Large intestine (tissue), 3 donors: ENCODE measurements at regions not wholly inside any gene's neighbourhood (a gene's known extent, or its start where the extent isn't known, plus 50 kb on each side); places are given as distances from the start of the nearest gene placed in this dataset.
A peak's percentile ranks its signal among the peaks of the same experiment; 100 is the strongest.
"Not testable (repeated sequence)": the region's sequence is repeated elsewhere in the genome, so short reads cannot be mapped to it uniquely, and the experiment has no call there.

ENCODE experiments used
- DNase-seq, 2 donors: peaks; one replicate each; pipeline versions ENCODE4 v3.0.0 to v3.0.0-alpha.2; 2013
- H3K27ac ChIP-seq: one replicate; pipeline ENCODE4 v1.5.1; 2013; ENCODE audit warnings: low read length
- H3K27me3 ChIP-seq: 2 replicates; pipeline ENCODE4 v1.6.1; 2013; ENCODE audit warnings: low read length; ENCODE audit not compliant: control insufficient read depth, insufficient read depth
- H3K36me3 ChIP-seq: 2 replicates; pipeline ENCODE4 v1.6.1; 2013; ENCODE audit warnings: low read length; ENCODE audit not compliant: control insufficient read depth, insufficient read depth
- H3K4me1 ChIP-seq: one replicate; pipeline ENCODE4 v1.6.1; 2013; ENCODE audit warnings: low read length; ENCODE audit not compliant: control insufficient read depth, insufficient read depth
- H3K4me3 ChIP-seq: one replicate; pipeline ENCODE4 v1.5.1; 2013; ENCODE audit warnings: low read length
- H3K9me3 ChIP-seq: one replicate; pipeline ENCODE4 v1.6.1; 2013; ENCODE audit warnings: mild to moderate bottlenecking, low read depth, low read length, moderate library complexity; ENCODE audit not compliant: control insufficient read depth
- WGBS: methylation state at CpG from one replicate; pipeline ENCODE4 v1.1.5; 2013; ENCODE audit warnings: low lambda C conversion rate; ENCODE audit not compliant: insufficient coverage; 5-methylcytosine and 5-hydroxymethylcytosine counted together

DNA sequence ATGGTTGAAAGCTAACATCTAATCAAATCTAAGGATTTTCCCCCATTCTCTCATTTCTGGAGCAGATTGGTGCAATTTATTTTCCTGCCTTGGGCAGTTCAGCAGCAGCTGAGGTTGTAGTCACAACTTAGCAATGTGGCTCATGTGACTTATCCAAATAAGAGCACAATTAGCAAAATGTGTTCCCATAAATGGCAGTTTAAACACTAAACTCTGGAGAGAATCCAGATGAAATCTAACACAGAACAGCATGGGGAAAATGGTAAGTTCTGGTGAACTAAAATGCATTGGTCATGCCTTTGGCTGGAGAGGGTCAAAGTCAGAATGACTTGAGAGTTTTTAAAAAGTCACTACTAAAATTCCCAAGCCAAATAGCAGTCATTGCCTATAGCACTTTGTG is 422.6 kb upstream of the DIPK2B start:
- no peaks in the 10 kb centered on the region for H3K9me3 ChIP-seq
- no peaks in the 10 kb centered on the region for H3K4me1 ChIP-seq
- no peaks in the 10 kb centered on the region for H3K27me3 ChIP-seq
- H3K36me3 ChIP-seq: no peaks in the 10 kb centered on the region
- no peak overlapping the region for H3K27ac ChIP-seq
- DNase-seq: peak; percentile 2 to 11
- no peak overlapping the region for H3K4me3 ChIP-seq

DNA sequence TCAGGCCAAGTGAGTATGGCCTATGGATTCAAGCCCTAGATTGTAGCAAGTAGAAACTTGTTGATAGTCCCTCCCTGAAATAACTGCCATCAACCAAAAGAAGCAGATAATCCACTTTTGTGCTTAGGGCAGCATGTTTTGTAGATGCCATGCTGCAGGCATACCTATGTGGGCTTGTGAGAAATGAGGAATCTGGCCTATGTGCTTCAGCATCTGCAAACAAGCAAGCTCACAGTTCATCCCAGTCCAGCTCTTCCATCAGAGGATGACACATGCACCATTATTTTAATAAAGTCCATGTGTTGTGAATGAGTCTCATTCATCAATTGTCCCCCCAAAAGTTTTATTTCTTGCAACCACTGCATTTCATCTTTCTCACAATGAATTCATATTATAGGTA is 421.9 kb upstream of the DIPK2B start:
- Histone ChIP-seq H3K4me1 (no peaks in the 10 kb centered on the region), H3K27me3 (no peaks in the 10 kb centered on the region), H3K9me3 (no peaks in the 10 kb centered on the region), H3K27ac (no peak overlapping the region), H3K4me3 (no peak overlapping the region), H3K36me3 (no peaks in the 10 kb centered on the region)
- no peak for DNase-seq

DNA sequence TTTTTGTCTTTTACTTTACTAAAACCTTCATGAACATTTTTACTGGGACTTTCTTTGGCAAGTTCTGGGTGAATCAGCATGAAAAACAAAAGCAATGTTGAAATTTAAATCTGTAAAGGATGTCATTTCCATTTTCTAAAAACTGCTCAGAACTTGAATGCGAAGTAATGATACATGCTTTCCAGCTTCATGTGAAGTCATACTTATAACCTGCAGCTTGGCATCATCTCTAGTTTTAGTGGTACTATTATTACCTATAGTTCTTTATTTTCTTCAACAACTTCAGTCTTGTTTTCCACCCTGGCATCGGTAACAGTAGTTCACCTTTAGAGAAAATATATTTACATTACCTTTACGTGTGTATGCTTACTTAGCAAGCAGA is 421.4 kb upstream of the DIPK2B start:
- no CpG with 5 or more reads among the region's 3 CpGs for WGBS
- Histone ChIP-seq H3K4me3 (no peak overlapping the region), H3K4me1 (no peaks in the 10 kb centered on the region), H3K27me3 (no peaks in the 10 kb centered on the region), H3K9me3 (no peaks in the 10 kb centered on the region), H3K27ac (no peak overlapping the region), H3K36me3 (no peaks in the 10 kb centered on the region)
- DNase-seq: no peak

DNA sequence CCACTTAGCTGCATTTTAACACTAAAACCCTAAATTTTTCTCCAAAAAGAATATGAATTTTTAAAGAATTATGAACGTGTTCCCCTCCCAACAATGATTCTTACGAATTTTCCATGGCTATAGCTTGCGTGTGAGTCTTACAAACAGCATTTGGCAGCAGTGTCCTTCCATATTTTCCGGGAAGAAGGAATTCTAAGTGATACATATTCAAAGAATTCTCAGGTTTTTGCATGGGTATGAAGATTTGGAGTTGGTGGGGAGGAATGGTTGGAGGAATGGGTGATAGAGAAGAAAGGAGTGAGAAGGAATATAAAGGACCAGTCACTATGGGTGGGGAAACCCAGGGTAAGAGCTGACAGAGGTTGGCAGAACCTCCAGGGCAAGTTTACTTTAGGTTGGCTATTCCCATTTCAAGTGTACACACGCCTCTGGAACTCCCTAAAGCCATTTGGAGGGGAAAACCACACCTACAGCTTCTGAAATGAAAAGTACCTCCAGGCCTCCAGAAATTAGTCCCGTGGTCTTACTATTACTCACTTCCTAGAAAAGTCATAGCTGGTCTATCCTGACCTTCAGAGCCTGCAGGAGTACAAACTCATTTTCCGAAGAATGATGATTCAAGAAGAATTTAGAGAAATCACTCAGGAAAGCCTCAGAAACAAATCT is 420.8 kb upstream of the DIPK2B start:
- WGBS: 100% methylated on average over 2 of the region's 7 CpGs
- no peaks in the 10 kb centered on the region for H3K27me3 ChIP-seq
- no peaks in the 10 kb centered on the region for H3K9me3 ChIP-seq
- no peaks in the 10 kb centered on the region for H3K4me1 ChIP-seq
- H3K4me3 ChIP-seq: no peak overlapping the region
- DNase-seq: no peak
- no peaks in the 10 kb centered on the region for H3K36me3 ChIP-seq
- no peak overlapping the region for H3K27ac ChIP-seq

DNA sequence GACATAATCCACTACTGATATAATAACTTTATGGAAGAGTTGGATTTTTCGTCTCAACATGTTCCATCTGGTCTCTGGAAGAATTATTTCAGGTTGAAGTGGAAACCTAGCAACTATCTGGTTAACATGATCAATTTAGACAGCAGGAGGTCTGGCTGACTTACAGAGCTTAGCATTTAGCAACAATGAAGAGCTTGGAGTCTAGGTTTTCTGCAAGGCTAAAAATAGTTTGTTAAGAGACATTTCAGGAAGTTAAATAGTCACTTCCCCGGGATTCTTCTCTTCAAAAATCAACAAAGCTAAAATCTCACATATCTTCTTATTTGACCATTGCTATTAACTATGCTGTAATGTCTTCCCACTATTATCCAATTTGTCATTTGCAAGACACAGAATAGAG is 418.6 kb upstream of the DIPK2B start:
- no peak overlapping the region for H3K27ac ChIP-seq
- H3K4me1 ChIP-seq: no peaks in the 10 kb centered on the region
- H3K9me3 ChIP-seq: no peaks in the 10 kb centered on the region
- no CpG with 5 or more reads among the region's 2 CpGs for WGBS
- H3K36me3 ChIP-seq: no peaks in the 10 kb centered on the region
- DNase-seq: no peak
- H3K27me3 ChIP-seq: no peaks in the 10 kb centered on the region
- H3K4me3 ChIP-seq: no peak overlapping the region

DNA sequence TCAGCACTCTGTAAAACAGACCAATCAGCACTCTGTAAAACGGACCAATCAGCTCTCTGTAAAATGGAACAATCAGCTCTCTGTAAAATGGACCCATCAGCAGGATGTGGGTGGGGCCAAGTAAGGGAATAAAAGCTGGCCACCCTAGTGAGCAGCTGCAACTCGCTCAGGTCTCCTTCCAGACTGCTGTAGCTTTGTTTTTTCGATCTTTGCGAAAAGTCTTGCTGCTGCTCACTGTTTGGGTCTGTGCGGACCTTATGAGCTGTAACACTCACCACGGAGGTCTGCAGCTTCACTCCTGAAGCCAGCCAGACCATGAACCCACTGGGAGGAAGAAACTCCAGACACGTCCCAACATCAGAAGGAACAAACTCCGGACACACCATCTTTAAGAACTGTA is 414.9 kb upstream of the DIPK2B start:
- DNase-seq, H3K9me3 ChIP-seq, H3K4me1 ChIP-seq, H3K27me3 ChIP-seq, H3K4me3 ChIP-seq, H3K36me3 ChIP-seq, H3K27ac ChIP-seq: not testable (repeated sequence)
- no CpG with 5 or more reads among the region's 8 CpGs for WGBS

DNA sequence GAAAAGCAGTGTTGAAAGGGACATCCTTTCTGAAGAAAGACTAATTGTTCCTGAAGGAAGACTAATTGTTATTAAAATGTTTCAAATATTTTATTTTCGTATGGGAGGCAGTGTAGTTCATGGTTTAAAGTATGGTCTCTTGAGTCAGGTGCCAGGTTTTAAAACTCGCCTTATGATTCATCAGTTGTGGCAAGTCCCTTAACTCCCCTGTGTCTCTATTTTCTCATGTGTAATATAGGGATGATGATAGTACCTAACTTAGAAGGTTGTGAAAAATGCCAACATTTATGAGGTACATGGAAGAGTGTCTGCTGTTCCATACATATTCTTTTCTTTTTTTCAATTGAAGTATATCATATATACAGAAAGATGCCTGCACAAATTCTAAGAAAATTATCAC is 414.2 kb upstream of the DIPK2B start:
- Histone ChIP-seq H3K4me1 (no peaks in the 10 kb centered on the region), H3K27me3 (no peaks in the 10 kb centered on the region), H3K27ac (no peak overlapping the region), H3K4me3 (no peak overlapping the region), H3K36me3 (no peaks in the 10 kb centered on the region), H3K9me3 (peaks cover 4% of the 10 kb centered on the region)
- WGBS: no CpG with 5 or more reads among the region's 2 CpGs
- no peak for DNase-seq

DNA sequence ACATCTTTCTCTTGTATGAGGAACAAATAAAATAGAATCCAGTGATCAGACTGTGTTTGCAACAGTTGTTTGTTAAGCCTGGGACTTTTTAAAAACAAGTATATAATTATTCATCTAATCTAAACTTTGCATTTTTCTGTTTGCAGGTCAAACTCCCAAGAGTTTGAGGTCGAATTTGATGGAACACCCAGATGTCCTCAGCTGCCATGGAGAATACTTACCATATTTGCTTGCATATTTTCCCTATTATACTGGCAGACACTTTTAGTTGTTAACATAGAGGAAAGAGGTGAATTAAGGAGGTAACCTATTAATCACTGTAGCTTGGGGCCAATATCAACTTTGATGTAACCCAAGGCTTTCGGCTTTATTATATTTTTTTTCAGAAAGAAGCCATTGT is 401.5 kb upstream of the DIPK2B start:
- no peak overlapping the region for H3K4me3 ChIP-seq
- no peak for DNase-seq
- no peaks in the 10 kb centered on the region for H3K4me1 ChIP-seq
- H3K27me3 ChIP-seq: no peaks in the 10 kb centered on the region
- H3K9me3 ChIP-seq: no peaks in the 10 kb centered on the region
- no CpG with 5 or more reads among the region's 2 CpGs for WGBS
- H3K36me3 ChIP-seq: no peaks in the 10 kb centered on the region
- H3K27ac ChIP-seq: no peak overlapping the region

DNA sequence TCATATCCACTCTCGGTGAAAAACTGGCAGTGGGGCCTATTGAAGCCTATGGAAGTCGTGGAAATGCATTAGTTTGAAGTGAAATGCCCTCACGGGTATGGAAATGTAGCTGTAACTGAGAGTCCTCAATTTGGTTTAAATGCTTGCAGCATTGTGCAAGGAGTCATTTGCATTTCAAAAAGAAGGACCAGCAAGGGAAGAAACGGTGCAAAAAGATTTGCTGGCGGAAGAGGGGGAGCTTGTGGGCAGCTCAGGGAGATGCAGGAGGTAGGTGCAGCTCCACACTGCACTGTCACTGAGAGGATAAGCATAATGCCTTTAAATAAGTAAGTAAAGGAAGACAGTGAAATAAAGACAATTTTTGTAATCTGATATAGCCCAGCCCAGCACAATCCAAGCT is 400.4 kb upstream of the DIPK2B start:
- WGBS: no CpG with 5 or more reads among the region's 5 CpGs
- Histone ChIP-seq H3K9me3 (no peaks in the 10 kb centered on the region), H3K36me3 (no peaks in the 10 kb centered on the region), H3K27me3 (no peaks in the 10 kb centered on the region), H3K27ac (no peak overlapping the region), H3K4me3 (no peak overlapping the region), H3K4me1 (no peaks in the 10 kb centered on the region)
- DNase-seq: no peak

DNA sequence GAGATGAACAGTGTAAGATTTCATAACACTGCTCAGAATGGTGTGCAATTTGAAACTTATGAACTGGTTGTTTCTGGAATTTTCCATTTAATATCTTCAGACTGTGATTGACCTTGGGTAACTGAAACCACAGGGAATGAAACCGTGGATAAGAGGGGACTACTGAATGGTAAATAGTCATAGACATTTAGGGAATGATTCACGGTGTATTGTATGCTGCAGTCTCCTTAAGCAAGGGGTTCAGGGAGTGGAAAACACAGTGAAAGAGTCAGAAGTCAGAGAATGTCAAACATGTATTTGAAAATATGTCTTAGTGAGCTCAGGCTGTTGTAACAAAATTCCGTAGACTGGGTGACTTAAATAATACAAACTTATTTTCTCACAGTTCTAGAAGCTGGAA is 398.2 kb upstream of the DIPK2B start:
- H3K4me1 ChIP-seq: no peaks in the 10 kb centered on the region
- WGBS: no CpG with 5 or more reads among the region's 3 CpGs
- DNase-seq: no peak
- H3K9me3 ChIP-seq: no peaks in the 10 kb centered on the region
- no peaks in the 10 kb centered on the region for H3K27me3 ChIP-seq
- no peaks in the 10 kb centered on the region for H3K36me3 ChIP-seq
- H3K4me3 ChIP-seq: no peak overlapping the region
- H3K27ac ChIP-seq: no peak overlapping the region

DNA sequence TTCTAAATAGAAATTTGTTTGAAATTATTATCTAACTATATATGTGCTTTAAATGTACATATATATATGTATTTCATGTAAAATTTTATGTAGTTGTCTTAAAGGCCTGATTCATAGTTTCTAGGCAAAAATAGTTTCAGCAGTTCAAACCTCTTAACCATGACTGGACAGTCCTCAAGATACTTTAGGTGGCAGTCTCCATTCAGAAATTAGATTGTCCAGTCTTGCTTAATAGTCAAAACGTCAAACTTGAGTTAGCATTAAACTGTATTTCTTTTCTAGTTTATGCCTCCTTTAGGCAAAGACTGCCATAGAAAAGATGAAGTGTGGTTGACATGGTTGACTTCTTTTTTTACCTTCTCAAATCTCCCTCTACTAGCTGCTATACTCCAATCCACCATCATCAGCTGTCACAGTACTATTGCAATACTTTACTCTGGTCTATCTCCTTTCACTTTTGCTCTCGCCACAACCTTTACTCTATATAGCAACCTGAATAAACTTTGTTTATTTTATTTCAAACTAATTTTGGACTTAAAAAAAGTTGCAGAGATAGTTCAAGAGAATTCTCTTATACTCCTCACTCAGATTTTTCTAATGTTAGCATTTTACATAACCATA is 395.6 kb upstream of the DIPK2B start:
- H3K27ac ChIP-seq: no peak overlapping the region

More for the DNA sequence above, 395.6 kb upstream of the DIPK2B start:
- no peaks in the 10 kb centered on the region for H3K36me3 ChIP-seq
- H3K4me3 ChIP-seq: no peak overlapping the region
- no peak for DNase-seq
- H3K27me3 ChIP-seq: no peaks in the 10 kb centered on the region
- no peaks in the 10 kb centered on the region for H3K9me3 ChIP-seq
- no peaks in the 10 kb centered on the region for H3K4me1 ChIP-seq
- WGBS: no CpG with 5 or more reads among the region's 2 CpGs
